HL-60 (cell line): ENCODE measurements at regions not wholly inside any gene's neighbourhood (a gene's known extent, or its start where the extent isn't known, plus 50 kb on each side); places are given as distances from the start of the nearest gene placed in this dataset.

Experiments used
- GABPA ChIP-seq: IDR thresholded peaks from 2 replicates; pipeline ENCODE4 v1.6.1; 2012; ENCODE audit warnings: low read depth
- POLR2AphosphoS5 ChIP-seq: IDR thresholded peaks from 2 replicates; pipeline ENCODE4 v1.6.1; 2012; ENCODE audit warnings: low read depth
- TF ChIP-seq, protein P1 (sequence below): IDR thresholded peaks from one replicate; pipeline ENCODE4 v1.5.1; 2011; ENCODE audit warnings: low read length, control low read depth, inconsistent platforms; ENCODE audit not compliant: insufficient read depth

DNA sequence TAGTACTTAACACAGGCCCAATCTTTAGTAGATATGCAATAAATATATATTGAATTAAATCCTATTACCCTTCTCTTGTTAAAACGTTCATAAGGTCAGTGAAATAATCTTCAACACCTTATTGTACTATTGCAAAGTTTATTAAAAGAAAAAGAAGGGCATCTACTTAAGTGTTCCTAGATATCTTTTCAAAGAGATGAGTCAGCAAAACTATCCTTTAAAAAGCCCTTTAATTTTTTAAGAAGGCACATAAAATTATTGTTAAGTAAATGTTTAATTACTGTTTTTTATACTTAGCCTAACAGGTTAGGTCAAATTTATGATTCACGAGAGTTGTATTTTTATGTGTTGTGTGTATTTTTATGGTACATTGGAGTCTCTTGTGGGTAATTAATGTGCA is 77.3 kb upstream of the PPP1R2C start:
- TF ChIP-seq, protein P1, sequence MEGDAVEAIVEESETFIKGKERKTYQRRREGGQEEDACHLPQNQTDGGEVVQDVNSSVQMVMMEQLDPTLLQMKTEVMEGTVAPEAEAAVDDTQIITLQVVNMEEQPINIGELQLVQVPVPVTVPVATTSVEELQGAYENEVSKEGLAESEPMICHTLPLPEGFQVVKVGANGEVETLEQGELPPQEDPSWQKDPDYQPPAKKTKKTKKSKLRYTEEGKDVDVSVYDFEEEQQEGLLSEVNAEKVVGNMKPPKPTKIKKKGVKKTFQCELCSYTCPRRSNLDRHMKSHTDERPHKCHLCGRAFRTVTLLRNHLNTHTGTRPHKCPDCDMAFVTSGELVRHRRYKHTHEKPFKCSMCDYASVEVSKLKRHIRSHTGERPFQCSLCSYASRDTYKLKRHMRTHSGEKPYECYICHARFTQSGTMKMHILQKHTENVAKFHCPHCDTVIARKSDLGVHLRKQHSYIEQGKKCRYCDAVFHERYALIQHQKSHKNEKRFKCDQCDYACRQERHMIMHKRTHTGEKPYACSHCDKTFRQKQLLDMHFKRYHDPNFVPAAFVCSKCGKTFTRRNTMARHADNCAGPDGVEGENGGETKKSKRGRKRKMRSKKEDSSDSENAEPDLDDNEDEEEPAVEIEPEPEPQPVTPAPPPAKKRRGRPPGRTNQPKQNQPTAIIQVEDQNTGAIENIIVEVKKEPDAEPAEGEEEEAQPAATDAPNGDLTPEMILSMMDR, result no peak
- TF ChIP-seq POLR2AphosphoS5 (no peak), GABPA (no peak)
